GM12874 (cell line): ENCODE measurements at regions not wholly inside any gene's neighbourhood (a gene's known extent, or its start where the extent isn't known, plus 50 kb on each side); places are given as distances from the start of the nearest gene placed in this dataset.

Source experiments
- TF ChIP-seq, protein P1 (sequence below): IDR thresholded peaks from 2 replicates; pipeline ENCODE4 v1.5.1; 2011; ENCODE audit warnings: low read depth, mild to moderate bottlenecking, control low read depth, low read length, moderate library complexity; ENCODE audit not compliant: insufficient read depth

DNA sequence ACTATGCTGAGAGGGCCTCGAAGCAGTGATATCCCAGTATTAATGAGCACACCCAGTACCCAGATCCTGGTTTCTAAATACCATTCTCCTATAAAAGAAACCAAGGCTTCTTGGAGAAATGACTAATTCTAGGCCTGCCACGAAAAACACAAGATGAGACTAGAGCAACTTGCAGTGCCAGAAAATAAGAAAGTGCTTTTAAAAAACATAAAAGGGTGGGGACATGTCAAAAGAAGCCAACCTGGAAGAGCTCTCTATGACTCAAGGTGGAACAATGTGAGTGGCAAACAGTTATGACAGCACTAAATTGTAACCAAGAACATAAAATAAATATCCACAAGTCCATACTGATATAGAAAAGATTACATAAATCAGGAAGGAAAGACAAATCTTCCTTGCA, 153.2 kb upstream of the KCNJ18 start:
- TF ChIP-seq, protein P1, sequence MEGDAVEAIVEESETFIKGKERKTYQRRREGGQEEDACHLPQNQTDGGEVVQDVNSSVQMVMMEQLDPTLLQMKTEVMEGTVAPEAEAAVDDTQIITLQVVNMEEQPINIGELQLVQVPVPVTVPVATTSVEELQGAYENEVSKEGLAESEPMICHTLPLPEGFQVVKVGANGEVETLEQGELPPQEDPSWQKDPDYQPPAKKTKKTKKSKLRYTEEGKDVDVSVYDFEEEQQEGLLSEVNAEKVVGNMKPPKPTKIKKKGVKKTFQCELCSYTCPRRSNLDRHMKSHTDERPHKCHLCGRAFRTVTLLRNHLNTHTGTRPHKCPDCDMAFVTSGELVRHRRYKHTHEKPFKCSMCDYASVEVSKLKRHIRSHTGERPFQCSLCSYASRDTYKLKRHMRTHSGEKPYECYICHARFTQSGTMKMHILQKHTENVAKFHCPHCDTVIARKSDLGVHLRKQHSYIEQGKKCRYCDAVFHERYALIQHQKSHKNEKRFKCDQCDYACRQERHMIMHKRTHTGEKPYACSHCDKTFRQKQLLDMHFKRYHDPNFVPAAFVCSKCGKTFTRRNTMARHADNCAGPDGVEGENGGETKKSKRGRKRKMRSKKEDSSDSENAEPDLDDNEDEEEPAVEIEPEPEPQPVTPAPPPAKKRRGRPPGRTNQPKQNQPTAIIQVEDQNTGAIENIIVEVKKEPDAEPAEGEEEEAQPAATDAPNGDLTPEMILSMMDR: no peak

DNA sequence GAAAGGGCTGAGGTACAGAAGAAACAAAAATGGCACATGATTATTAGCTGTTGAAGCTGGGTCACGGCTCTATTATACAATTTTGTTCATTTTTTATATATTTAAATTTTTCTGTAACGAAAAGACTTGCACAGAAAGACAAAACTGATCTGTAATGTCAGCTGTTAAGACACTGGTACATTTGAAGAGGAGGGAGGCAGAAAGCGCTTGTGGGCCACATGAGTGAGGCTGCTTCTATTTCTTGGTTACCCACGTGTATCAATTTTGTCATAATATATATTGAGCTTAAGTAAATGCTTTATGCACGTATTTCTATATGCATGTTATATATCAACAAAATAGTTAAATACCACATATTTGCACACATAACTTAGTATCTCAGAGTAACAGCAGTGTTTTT, 151.8 kb upstream of the KCNJ18 start:
- TF ChIP-seq, protein P1: no peak

DNA sequence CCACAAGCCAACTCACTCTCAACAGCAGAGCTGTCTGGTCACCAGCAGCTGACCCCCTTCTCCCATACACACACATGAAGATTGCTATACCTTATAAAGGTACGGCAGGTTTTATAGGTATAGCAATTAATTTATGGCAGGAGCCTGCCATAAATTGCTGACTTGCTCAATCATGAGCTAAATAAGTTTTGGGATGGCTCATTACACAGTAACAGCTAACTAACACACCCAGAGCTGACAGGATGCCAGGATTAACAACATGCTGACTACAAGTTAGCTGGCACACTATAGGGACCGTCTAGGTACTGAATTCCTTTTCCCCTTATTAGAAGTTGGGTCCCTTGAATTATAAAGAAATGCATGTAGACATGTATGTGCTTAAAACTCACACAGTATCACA, 150.3 kb upstream of the KCNJ18 start:
- TF ChIP-seq, protein P1: no peak

DNA sequence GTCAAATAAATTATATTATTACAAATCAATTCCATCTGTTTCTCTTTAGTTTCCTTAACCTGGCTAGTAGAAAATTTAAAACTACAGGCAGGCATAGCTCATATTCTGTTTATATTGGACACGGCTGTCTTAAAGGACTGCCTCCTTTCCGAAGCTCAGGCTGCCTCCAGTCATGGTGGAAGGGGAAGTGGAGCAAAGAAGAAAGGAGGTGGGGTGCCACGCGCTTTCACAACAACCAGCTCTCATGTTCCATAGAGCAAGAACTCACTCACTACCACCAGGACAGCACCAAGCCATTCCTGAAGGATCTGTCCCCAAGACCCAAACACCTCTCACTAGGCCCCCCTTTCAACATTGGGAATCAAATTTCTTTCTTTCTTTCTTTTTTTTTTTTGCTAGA, 149.3 kb upstream of the KCNJ18 start:
- TF ChIP-seq, protein P1: no peak

DNA sequence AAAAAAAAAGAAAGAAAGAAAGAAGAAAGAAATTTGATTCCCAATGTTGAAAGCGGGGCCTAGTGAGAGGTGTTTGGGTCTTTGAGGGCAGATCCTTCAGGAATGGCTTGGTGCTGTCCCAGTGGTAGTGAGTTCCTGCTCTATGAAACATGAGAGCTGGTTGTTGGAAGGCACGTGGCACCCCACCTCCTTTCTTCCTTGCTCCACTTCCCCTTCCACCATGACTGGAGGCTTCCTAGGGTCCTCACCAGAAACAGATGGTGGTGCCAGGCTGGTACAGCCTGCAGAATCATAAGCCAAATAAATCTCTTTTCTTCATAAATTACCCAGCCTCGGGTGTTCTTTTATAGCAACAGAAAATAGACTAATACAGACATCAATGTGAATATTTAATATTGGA, 147.3 kb upstream of the KCNJ18 start:
- TF ChIP-seq, protein P1: no peak

DNA sequence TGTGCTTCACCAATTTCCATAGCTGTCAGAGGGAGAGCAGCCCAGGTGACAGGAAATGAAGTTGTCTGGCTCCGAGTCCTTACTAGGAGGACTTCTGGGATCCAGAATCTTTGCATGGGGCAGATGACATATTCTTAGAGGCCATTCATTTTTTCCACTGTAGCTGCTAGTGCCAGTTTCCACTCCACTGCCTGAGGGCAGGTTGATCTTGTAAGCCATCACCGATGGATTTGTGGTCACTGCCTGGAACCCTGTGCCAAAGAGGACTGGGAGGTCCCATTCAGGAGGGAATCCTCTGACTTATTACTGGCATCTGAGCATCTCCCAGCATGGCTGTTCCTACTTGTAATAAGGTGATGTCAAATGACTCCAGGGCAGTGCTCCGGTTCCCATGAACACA, 144.1 kb upstream of the KCNJ18 start:
- TF ChIP-seq, protein P1: no peak

DNA sequence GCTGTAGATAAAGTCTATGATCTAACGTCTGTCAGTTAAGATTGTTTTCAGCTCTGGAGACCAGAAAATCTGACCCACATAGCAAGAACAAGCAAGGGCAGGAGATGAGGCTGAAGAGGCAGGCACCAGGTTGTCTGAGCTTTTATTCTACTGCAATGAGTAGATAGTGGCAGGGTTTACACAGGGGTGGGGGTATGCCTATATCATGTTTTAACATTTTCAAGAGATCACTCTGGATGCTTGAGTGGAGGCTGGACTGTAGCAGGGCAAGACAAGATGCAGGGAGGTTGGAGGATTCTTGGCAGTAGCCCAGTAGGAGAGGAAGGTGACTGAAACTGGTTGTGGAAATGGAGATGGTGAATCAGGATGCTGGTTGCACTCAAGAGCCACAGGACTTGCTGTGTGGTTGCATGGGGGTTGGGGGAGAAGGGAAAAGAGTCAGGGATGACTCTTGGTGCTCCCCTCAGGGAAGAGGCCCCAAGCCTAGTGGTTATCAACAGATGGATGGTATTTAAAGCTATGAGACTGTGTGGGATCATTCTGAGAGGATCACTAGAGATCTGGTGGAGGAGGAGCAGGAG, 143.1 kb upstream of the KCNJ18 start:
- TF ChIP-seq, protein P1: no peak
